Gastroesophageal sphincter (tissue), 3 donors: ENCODE measurements at regions not wholly inside any gene's neighbourhood (a gene's known extent, or its start where the extent isn't known, plus 50 kb on each side); places are given as distances from the start of the nearest gene placed in this dataset.

Experiments used
- CTCF ChIP-seq, 4 experiments: fragments of 200-600 bp in 2 of 4; fragments of 450-650 bp in 2 of 4; sonication (generic) in 1 of 4; IDR thresholded peaks; one replicate each; pipeline ENCODE4 v1.5.1; 2017 to 2019; ENCODE audit warnings: antibody characterized with exemption in 4 of 4, mild to moderate bottlenecking in 2 of 4, moderate library complexity in 2 of 4
- EP300 ChIP-seq: sonication (generic); formaldehyde crosslinking; IDR thresholded peaks from one replicate; pipeline ENCODE4 v1.6.1; 2017; ENCODE audit warnings: antibody characterized with exemption, mild to moderate bottlenecking
- POLR2A ChIP-seq, 2 donors: fragments of 450-650 bp; IDR thresholded peaks; one replicate each; pipeline ENCODE4 v1.6.1; 2017; ENCODE audit warnings: antibody characterized with exemption in 2 of 2, mild to moderate bottlenecking in 2 of 2, moderate library complexity in 1 of 2

GRCh38 chr6:159429433-159429832 is 260.2 kb downstream of the FNDC1 start:
- TF ChIP-seq POLR2A (IDR thresholded peaks at IDR 0.05): no peak
- no peak for TF ChIP-seq CTCF (IDR thresholded peaks at IDR 0.05)
- no peak for TF ChIP-seq EP300
